ENCODE measurements at regions not wholly inside any gene's neighbourhood (a gene's known extent, or its start where the extent isn't known, plus 50 kb on each side); places are given as distances from the start of the nearest gene placed in this dataset.
A peak's percentile ranks its signal among the peaks of the same experiment; 100 is the strongest.
"Not testable (repeated sequence)": the region's sequence is repeated elsewhere in the genome, so short reads cannot be mapped to it uniquely, and the experiment has no call there.

GRCh38 chr14:85350667-85351066 lies 179.3 kb upstream of the FLRT2 start:
- TF ChIP-seq CTCF (IDR thresholded peaks at IDR 0.05; ENCODE audit: control extremely low read depth, extremely low read depth) = no peak
- H3K27ac ChIP-seq (ENCODE audit: low read depth in 1 of 2, low read length in 1 of 2) = no peak overlapping the region
- peaks cover 0 to 2% (median 0%) of the 10 kb centered on the region in 4 donors for H3K9me3 ChIP-seq (ENCODE audit: control insufficient read depth in 4 of 4, insufficient read depth in 3 of 4, low read length in 3 of 4)
- DNase-seq (peak in 1 of 3 donors; percentile 44), ATAC-seq (ENCODE audit: insufficient read depth, low FRiP score) (no peak)
- no peaks in the 10 kb centered on the region for H3K27me3 ChIP-seq (ENCODE audit: control insufficient read depth in 3 of 3, insufficient read depth in 3 of 3, low read length in 2 of 3)
- H3K4me1 ChIP-seq (ENCODE audit: control insufficient read depth in 5 of 5, insufficient read depth in 5 of 5, low read length in 5 of 5) = peaks cover 0 to 3% (median 0%) of the 10 kb centered on the region in 5 donors
- H3K4me3 ChIP-seq = no peak overlapping the region
- H3K36me3 ChIP-seq (ENCODE audit: control insufficient read depth in 4 of 4, insufficient read depth in 4 of 4, low read length in 4 of 4) = no peaks in the 10 kb centered on the region
- WGBS, 2 donors = 61 to 84% methylated on average over 3 of the region's 3 CpGs
- no peak overlapping the region for H3K9ac ChIP-seq (ENCODE audit: insufficient read depth in 1 of 2, low read length in 2 of 2)

GRCh38 chr14:85352588-85352987 lies 177.4 kb upstream of the FLRT2 start:
- not testable (repeated sequence) for H3K9ac ChIP-seq (ENCODE audit: insufficient read depth in 1 of 2, low read length in 2 of 2); DNase-seq; H3K27ac ChIP-seq (ENCODE audit: low read depth in 1 of 2, low read length in 1 of 2); H3K4me1 ChIP-seq (ENCODE audit: control insufficient read depth in 5 of 5, insufficient read depth in 5 of 5, low read length in 5 of 5); H3K9me3 ChIP-seq (ENCODE audit: control insufficient read depth in 4 of 4, insufficient read depth in 3 of 4, low read length in 3 of 4); H3K27me3 ChIP-seq (ENCODE audit: control insufficient read depth in 3 of 3, insufficient read depth in 3 of 3, low read length in 2 of 3); H3K36me3 ChIP-seq (ENCODE audit: control insufficient read depth in 4 of 4, insufficient read depth in 4 of 4, low read length in 4 of 4); H3K4me3 ChIP-seq; ATAC-seq (ENCODE audit: insufficient read depth, low FRiP score)
- 96 to 98% methylated on average over 23 to 26 of the region's 26 CpGs for WGBS, 2 donors

- Histone ChIP-seq H3K9ac (ENCODE audit: insufficient read depth in 1 of 2, low read length in 2 of 2) (no peak overlapping the region), H3K36me3 (ENCODE audit: control insufficient read depth in 4 of 4, insufficient read depth in 4 of 4, low read length in 4 of 4) (no peaks in the 10 kb centered on the region)
Measured at GRCh38 chr14:85357120-85357519, 172.8 kb upstream of the FLRT2 start.

GRCh38 chr14:85358136-85358785 lies 171.7 kb upstream of the FLRT2 start:
- Histone ChIP-seq H3K4me3 (no peak overlapping the region), H3K9me3 (ENCODE audit: control insufficient read depth in 4 of 4, insufficient read depth in 3 of 4, low read length in 3 of 4) (peaks cover 0 to 2% (median 0%) of the 10 kb centered on the region in 4 donors), H3K27ac (ENCODE audit: low read depth in 1 of 2, low read length in 1 of 2) (no peak overlapping the region), H3K4me1 (ENCODE audit: control insufficient read depth in 5 of 5, insufficient read depth in 5 of 5, low read length in 5 of 5) (peaks cover 0 to 13% (median 4%) of the 10 kb centered on the region in 5 donors), H3K27me3 (ENCODE audit: control insufficient read depth in 3 of 3, insufficient read depth in 3 of 3, low read length in 2 of 3) (peaks cover 0 to 3% (median 0%) of the 10 kb centered on the region in 3 donors), H3K36me3 (ENCODE audit: control insufficient read depth in 4 of 4, insufficient read depth in 4 of 4, low read length in 4 of 4) (no peaks in the 10 kb centered on the region), H3K9ac (ENCODE audit: insufficient read depth in 1 of 2, low read length in 2 of 2) (no peak overlapping the region)
- 83 to 84% methylated on average over 1 of the region's 1 CpG for WGBS, 2 donors
- DNase-seq = no peak
- TF ChIP-seq CTCF (IDR thresholded peaks at IDR 0.05; ENCODE audit: control extremely low read depth, extremely low read depth) = no peak
- no peak for ATAC-seq (ENCODE audit: insufficient read depth, low FRiP score)

More at GRCh38 chr14:85357120-85357519, 172.8 kb upstream of the FLRT2 start:
- H3K4me1 ChIP-seq (ENCODE audit: control insufficient read depth in 5 of 5, insufficient read depth in 5 of 5, low read length in 5 of 5) = peaks cover 0 to 2% (median 0%) of the 10 kb centered on the region in 5 donors
- no peak overlapping the region for H3K4me3 ChIP-seq
- 57 to 72% methylated on average over 5 of the region's 5 CpGs for WGBS, 2 donors
- no peak overlapping the region for H3K27ac ChIP-seq (ENCODE audit: low read depth in 1 of 2, low read length in 1 of 2)
- ATAC-seq (ENCODE audit: insufficient read depth, low FRiP score) (no peak), DNase-seq (peak in 2 of 3 donors; percentile 42 to 46)
- no peak for TF ChIP-seq CTCF (IDR thresholded peaks at IDR 0.05; ENCODE audit: control extremely low read depth, extremely low read depth)
- peaks cover 0 to 3% (median 0%) of the 10 kb centered on the region in 3 donors for H3K27me3 ChIP-seq (ENCODE audit: control insufficient read depth in 3 of 3, insufficient read depth in 3 of 3, low read length in 2 of 3)
- H3K9me3 ChIP-seq (ENCODE audit: control insufficient read depth in 4 of 4, insufficient read depth in 3 of 4, low read length in 3 of 4) = peaks cover 0 to 2% (median 0%) of the 10 kb centered on the region in 4 donors
